HG03342 (cell line): ENCODE measurements at regions not wholly inside any gene's neighbourhood (a gene's known extent, or its start where the extent isn't known, plus 50 kb on each side); places are given as distances from the start of the nearest gene placed in this dataset.
"Not testable (repeated sequence)": the region's sequence is repeated elsewhere in the genome, so short reads cannot be mapped to it uniquely, and the experiment has no call there.

Experiments used
- ATAC-seq: cut with Tn5 transposase; IDR thresholded peaks from one replicate; pipeline ENCODE4 v1.9.1; 2021; ENCODE audit warnings: mild to moderate bottlenecking, moderate library complexity; ENCODE audit not compliant: unreplicated experiment

DNA sequence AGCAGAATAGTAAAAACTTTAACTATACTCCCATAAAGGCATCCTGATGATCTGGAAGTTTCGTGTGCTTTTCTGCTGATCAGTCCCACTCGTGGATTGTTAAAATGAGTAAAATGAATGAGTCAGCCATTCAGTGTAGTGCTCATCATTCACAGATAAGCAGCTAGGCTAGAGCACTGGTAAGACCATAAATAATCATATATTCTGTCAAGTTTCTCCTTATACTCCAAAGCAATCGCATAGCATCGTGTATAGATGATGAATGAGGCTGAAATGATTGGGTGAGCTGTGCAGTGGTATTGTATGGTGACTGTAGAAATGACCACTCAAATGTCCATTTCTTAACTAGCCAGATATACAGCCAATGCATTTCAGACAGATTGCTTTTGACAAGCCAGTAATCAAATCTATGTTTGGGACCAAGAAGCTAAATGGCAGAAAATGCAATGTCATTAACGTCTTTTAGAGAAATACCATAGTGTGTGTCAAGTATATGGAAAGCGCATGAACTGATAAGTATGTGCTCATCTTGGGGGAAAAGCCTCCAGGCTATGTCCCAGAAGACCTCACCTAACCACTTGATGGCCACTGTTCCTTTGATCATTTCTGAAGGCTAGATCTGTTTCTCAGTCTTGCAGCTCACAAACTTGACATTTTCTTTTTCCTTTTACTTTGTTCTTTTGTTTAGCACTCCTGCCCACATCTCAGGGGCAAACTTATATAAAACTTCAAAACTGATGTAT is 227.2 kb upstream of the FAM3C start:
- no peak for ATAC-seq

DNA sequence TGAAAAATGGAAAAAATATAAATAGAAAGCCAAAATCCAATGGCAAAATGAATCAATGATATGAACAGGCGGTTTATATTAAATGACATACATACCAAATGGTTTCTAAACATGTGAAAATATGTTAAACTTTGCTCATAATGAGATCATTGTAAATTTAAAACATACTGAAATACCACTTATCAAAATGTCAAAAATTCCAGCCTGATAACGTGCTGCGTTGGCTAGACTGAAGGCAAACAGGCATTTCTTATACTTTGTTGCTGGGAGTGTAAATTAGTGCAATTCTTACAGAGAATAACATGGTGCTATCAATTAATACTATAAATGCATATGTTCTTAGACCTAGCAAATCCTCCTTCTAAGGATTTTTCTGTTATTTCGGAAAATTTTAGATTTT is 225.8 kb upstream of the FAM3C start:
- no peak for ATAC-seq

DNA sequence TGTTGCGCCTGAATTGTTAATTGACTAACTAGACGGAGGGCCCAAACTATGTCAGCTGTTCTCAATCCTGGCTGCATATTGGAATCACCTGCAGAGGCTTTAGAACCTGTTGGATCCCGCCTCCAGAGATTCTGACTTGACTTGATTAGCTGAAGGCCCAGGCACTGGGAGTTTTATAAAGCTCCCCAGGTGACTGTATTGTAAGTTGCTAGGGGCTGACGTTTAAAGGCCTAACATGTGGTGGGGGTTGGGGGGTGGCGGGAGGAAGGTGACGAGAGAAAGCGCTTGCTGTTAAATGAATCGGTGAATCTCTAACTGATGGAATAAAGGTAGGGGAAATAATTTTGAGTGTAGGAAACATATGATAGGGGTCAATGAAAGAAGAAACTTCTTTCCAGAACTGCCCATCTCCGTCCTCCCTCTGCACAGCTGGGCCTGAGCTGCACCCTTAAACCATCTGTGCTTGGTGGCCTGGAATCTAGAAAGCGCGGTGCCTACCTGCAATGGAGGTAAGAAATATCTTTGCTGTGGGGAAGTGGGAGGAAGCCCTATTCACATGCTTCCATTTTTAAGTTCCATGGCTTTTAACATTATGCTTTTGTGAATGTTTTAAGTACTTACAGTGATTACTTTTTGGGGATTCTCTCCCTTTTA is 225.0 kb upstream of the FAM3C start:
- no peak for ATAC-seq

DNA sequence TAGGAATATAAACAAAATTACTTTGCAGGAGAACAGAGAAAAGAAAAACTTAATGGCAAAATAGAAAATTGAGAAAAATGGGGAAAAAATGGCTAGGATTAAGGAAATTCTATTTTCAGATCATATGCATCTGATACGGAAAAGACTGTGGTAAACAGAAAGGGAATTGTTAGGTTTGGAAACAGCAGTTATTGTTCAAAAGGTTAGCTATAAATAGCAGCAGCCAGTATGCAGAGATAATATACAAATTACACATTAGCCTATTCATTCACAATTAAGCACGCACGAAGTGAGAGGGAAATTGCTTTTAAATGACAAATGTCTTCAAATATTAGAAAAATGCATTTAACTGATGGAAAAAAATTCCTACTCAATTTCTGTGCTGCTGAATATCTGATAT is 224.1 kb upstream of the FAM3C start:
- ATAC-seq: no peak

DNA sequence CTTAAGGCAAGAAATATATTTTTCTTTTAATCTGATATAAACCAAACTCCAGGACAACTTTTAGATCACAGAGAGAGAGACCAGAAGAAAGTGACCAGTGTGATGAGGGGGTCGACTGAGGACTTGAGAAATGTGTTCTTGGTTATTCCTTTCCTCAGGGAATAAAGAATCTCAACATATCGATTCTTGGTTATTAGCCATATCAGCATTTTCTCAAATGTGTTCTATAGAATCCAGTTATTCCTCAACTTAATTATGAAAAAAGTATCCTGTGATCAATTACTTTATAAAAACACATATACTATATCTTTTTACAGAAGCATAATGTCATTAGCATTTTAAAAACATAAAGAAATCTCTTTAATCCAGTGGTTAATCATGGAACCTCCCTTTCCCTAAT is 222.1 kb upstream of the FAM3C start:
- ATAC-seq: no peak

DNA sequence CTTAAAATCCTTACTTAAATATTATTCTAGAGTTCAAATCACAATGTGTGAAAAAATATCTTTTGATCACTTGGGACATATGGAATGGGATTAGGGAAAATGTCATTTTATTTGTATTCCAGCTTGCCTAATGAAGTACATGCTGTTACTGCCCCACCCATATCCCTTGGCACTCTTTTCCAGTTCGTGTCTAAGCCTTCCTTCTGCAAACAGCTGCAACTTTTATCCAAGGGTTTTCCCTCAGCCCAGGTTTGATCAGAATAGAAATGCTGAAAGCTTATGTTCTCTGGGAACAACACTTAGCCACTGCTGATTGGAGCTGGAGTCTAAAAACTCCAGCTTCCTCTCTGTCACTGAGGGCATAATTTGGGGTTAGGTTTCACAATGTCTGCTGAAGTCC is 214.1 kb upstream of the FAM3C start:
- no peak for ATAC-seq

DNA sequence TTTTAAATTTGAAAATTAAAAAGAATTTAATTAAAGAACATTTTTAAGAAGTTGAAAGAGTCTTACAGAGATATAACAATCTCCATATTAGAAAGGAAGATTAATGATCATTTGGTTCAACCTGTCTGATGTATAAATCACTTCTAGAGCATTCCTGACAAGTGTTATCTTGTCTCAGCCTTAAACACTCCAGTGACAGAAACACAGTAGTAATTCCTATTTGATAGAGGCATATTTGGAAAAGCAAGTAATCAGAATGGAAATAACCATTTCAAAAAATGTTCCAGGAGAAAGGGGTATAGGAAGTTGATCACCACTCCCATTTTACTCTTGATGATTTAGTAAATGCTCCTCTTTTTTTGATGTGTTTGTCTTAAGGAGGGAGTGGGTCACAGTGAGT is 213.1 kb upstream of the FAM3C start:
- ATAC-seq: no peak

DNA sequence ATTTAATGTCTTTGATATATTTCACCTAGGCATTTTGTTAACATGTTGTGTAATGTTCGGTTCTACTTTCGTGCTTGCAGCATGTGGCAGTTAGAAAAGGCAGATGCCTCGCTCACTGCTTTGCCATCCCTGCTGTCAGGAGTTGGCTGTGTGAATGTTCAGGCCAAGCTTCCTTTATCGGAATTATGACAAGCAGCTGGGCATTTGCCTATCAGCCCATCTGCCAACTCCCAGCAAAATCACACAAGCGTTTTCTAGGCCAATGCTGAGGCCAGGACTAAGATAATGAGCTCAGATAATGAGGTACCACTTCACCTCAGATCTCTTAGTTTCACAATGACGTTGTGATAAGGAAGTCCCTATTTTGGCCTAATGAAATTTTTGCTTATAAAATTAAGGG is 212.7 kb upstream of the FAM3C start:
- ATAC-seq: no peak

DNA sequence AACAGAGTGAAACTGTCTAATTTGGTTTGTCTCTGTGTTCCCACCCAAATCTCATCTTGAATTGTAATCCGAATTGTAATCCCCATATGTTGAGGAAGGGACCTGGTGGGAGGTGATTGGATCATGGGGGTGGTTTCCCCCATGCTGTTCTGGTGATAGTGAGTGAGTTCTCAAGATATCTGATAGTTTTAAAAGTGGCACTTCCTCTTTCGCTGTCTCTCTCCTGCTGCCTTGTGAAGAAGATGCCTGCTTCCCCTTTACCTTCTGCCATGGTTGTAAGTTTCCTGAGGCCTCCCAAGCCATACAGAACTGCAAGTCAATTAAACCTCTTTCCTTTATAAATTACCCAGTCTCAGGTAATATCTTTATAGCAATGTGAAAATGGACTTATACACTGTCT is 212.1 kb upstream of the FAM3C start:
- not testable (repeated sequence) for ATAC-seq

DNA sequence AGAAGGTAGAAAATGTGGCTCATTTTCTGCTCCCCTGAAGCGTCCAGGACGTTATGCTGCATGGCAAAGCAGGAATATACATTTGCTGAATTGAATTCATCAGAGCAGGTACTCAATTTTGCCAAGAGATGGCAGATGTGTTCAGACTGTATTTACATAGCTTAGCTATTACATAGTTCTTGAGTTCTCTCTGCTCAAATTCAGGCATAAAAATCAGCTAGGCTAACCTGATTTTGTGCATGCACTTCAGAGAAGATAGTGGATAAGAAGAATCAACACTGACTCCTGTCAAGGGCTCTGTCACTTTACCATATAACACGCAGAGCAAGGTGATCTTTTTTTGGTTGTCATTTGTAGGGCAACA is 209.2 kb upstream of the FAM3C start:
- no peak for ATAC-seq

DNA sequence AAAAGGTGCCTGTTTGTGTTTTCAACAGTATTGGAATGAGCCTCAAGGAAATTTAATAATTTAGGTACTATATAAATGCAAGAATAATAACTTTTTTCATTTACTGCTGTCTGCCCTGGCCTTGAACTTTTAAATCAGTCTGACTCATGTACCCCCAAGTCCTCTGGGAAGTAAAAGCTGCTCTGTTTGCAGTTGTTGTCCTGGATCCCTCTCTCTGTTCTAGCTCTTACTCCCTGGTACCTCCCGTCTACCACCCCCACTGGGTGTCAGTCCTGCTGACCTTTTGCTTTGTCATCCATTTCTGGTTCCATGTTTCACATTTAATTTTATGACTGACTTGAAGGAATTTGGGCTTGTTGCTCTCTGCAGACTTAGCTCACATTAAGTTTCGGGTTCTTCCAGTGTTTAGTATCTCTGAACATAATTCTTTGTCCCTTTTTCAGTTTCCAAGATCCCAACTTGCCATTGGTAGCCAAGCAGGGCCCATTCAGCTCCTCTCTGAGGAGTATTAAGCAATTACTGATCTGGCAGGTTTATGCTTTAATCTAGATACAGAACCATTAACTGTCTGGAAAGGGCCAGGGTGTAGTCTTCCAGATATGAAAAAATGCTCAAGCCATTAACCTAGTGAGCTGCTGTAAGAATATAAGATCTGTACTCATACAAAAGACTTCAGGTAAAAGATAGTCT is 208.7 kb upstream of the FAM3C start:
- ATAC-seq: no peak

DNA sequence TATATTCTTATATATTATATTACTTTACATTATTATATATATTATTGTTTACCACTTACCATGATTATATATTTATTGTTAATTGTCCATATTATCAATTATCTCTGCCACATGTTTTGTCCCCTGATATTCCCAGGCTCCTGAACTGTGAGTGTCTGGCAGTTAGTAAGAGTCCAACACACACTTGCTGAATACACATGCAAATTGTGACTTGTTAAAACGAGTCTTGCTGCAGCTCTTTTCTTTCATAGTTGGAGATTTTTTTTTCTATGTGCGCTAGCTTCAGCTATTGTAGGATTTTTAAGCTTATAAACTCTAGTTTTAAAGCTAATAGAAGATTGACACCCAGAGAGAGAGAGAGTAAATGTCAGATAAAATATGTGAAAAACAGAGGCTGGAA is 207.8 kb upstream of the FAM3C start:
- ATAC-seq: no peak

DNA sequence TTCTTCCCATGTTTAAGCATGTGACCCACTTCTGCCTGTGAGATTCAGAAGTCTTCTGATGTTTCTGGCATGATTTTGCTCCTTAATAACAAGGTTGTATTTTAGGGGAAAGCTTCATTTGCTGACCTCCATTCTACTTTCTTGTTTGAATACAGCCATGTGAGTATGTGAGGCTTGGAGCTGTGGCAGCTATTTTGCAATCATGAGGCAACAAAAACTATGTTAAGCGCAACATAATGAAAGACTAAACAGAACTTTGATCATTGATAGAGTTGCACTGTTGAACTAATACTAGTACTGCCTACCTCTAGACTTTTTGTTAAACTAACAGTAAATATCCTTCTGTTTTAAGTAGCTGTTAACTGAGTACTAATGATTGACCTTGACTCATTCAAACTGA is 203.8 kb upstream of the FAM3C start:
- ATAC-seq: no peak

DNA sequence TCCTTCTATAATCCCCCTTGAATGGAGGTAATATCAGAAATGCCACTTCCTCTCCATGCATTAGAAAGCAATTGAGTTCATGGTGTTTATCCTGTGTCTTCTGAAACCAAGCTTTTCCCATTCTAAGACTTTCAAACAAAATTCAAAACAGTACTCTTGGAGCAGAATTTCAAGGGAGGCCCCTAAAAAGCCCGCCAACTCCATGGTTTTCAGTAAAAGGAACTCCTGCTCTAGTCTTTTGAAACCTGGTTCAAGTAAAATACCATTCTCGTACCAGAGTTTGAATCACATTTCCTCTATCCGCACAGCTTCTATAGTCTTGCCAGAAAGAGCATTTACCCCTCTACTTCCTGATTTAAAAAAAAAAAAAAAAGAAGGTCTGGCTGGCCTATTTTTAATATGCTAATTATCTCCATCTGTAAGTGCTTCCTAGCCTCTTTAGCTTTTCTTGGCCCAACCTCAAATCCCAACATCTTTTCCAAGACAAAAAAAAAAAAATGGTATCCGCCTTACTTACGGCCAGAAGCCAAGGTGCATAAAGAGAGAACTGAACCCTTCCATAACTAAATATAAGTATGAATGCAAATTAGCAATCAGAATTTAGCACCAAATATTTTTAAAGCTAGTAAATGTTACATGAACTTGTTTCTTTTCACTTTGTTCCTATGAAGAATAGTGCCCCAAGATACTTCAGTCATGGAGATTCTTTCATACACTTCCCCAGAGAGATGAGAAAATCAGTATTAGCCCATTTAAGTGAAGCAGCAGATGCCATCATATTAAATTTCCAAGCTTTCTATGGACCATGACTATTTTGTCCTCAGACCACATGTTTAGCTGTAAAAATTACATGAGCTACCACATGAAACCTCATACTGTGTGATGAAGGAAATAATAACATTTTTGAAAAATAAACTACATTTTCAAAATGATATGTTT is 199.9 kb upstream of the FAM3C start:
- ATAC-seq: no peak

DNA sequence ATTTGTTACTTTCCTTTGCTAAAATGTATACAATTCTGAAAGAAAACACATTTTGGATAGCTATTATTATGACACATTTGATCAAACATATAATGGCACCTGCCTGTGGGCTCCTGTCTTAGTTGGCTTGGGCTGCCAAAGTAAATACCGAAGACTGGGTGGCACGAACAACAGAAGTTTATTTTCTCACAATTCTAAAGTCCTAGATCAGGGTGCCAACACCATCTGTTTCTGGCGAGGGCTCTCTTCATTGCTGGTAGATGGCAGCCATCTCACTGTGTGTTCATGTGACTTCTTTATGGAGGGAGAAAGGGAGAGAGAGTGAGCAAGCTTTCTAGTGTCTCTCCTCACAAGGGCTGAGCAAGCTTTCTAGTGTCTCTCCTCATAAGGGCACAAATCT is 195.8 kb upstream of the FAM3C start:
- ATAC-seq: no peak

DNA sequence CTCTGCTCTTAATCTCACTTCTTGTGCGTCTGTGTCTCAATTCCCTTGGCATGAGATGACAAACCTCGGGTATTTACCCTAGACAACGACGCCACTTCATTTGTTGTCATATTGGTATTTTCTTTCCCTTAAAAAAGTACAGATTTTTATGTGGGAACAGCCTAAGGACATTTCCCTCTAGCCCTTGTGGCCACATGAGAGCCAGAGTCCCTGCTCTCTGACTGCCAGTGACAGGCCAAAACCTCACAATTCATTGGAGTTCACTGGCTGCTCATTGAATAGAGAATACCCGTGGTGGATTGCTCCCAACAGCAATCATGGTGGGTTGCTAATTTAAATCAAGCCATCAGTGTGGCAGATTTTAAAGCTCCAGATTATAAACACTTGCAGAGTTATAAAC is 191.3 kb upstream of the FAM3C start:
- no peak for ATAC-seq

DNA sequence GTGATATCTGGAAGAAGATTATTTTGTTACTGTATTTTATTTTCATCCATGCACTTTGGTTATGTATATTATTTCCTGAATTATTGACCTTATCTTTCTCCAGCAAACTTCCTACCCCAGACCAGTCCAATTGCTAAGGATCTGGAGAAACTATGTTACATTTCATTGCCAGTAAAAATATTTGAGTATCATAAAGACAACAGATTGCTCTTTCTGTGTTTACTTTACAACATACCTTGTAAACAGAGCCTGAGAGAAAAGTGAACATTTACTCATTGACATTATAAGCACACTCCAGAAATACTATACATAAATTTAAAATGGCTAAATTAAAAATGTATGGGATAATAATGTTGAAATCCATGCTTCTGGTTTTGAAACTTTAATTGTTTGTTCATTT is 186.2 kb upstream of the FAM3C start:
- ATAC-seq: no peak

DNA sequence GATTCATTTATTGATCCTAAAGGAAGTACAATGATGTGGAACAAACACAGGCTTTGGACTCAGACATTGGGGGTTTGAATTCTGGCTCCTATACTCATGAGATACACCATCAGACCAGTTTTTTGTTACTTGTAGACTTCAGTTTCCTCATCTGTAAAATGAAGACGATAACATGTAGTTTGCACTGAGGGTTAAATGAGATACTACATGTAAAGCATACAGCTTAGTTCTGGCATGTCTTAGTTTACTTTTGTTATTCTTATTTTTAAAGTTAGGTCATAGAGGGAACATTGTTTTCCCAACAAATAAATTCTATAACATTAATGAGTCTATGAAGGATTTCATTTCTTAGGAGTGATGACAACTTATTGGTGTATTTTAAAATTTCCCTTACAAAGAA is 183.5 kb upstream of the FAM3C start:
- no peak for ATAC-seq

DNA sequence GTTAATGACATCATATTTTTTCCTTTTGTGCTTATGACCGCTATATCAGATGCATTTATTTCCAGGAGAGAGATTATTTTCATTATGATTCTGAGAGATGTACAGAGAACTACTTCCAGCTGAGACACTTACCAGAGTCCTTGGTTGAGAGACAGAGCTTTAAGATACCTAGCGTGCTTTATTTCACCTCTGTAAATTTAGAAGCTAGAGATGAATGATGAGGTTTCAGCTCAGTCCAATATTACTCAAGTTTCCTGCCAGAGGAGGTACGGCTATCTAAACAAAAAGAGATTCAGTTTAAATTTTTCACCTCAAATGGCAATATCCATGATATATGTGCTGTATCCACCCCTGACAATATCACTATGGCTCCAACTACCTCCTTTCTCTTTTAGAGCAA is 182.6 kb upstream of the FAM3C start:
- ATAC-seq: no peak

DNA sequence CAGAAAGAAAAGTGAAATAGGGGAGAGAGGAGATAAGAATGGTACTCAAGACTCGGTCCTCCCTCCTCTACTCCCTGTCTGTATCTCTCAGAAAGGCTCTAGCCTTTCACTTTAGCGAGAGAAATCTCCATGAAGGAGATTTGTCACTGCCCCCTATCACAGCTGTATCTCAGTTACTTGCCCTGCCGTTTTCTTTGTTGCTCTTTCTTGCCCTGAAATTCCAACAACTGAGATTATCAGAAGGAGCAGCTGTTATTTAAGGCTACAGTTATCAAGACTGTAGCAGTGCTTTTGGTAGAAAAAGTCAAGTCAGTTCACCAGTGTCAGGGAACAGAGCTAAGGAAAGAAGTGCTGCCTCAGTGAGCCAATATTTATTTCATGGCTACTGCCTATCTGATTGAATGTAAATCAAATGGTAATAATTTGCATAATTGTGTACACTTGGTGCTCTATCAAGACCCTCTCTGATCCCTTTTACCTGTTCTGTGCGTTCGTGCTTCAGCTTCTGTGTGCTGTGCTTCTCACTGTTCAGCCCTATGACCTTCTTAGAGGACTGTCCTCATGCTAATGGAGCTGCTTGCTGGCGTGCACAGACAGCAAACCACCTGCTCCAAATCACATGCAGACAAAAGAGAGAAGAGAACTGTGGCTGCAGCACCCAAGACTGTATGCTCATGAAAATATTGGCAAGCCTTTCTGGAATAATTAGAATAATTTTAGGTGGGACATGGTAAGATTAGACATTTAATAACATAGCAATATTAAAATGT is 180.2 kb upstream of the FAM3C start:
- ATAC-seq: no peak
